Endothelial cell (in vitro differentiated cells): ENCODE measurements at regions not wholly inside any gene's neighbourhood (a gene's known extent, or its start where the extent isn't known, plus 50 kb on each side); places are given as distances from the start of the nearest gene placed in this dataset.

Experiments used
- DNase-seq: peaks from one replicate; pipeline ENCODE4 v3.0.0; 2021; ENCODE audit warnings: low spot score
- H3K27ac Mint-ChIP-seq: one replicate; pipeline ENCODE4 v1.8.0; 2021; ENCODE audit warnings: mixed read lengths, inconsistent platforms; ENCODE audit not compliant: unreplicated experiment
- H3K27me3 Mint-ChIP-seq: one replicate; pipeline ENCODE4 v1.8.0; 2021; ENCODE audit warnings: mild to moderate bottlenecking, moderate library complexity, mixed read lengths, inconsistent platforms; ENCODE audit not compliant: unreplicated experiment
- H3K36me3 Mint-ChIP-seq: one replicate; pipeline ENCODE4 v1.8.0; 2021; ENCODE audit warnings: mild to moderate bottlenecking, low read depth, mixed read lengths, inconsistent platforms; ENCODE audit not compliant: unreplicated experiment
- H3K4me1 Mint-ChIP-seq: one replicate; pipeline ENCODE4 v1.8.0; 2021; ENCODE audit warnings: mild to moderate bottlenecking, mixed read lengths, inconsistent platforms; ENCODE audit not compliant: unreplicated experiment
- H3K4me3 Mint-ChIP-seq: one replicate; pipeline ENCODE4 v1.8.0; 2021; ENCODE audit warnings: mild to moderate bottlenecking, mixed read lengths, inconsistent platforms; ENCODE audit not compliant: unreplicated experiment
- H3K9me3 Mint-ChIP-seq: one replicate; pipeline ENCODE4 v1.8.0; 2021; ENCODE audit warnings: mixed read lengths, inconsistent platforms; ENCODE audit not compliant: unreplicated experiment
- TF ChIP-seq, protein P1 (sequence below): fragments of 200-600 bp; sonication (generic); IDR thresholded peaks from one replicate; pipeline ENCODE4 v1.5.0; 2021; ENCODE audit warnings: antibody characterized with exemption; ENCODE audit not compliant: unreplicated experiment

DNA sequence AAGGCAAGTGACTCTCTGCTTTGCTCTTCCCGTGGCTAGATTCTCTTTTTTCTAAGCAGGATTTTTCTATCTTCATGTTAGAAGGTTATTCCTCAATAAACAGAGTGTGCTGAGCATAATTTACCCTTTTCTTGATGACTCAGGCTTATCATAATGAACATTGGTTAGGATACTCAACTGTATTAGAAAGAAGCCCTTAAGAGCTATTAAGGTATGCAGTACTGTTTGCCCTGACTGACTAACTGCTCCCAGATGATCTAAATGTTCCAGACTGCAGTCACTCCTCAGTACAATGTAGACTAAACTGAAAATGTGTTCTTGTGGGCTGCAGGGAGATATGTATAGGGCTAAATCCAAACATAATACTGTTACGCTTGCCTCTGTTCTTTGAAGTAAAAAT, 687.8 kb downstream of the NUP35 start:
- no peak overlapping the region for H3K4me3 Mint-ChIP-seq
- H3K36me3 Mint-ChIP-seq: no peaks in the 10 kb centered on the region
- H3K27ac Mint-ChIP-seq: no peak overlapping the region
- peaks cover 1% of the 10 kb centered on the region for H3K27me3 Mint-ChIP-seq
- no peaks in the 10 kb centered on the region for H3K9me3 Mint-ChIP-seq
- no peaks in the 10 kb centered on the region for H3K4me1 Mint-ChIP-seq
- DNase-seq: no peak
- TF ChIP-seq, protein P1, sequence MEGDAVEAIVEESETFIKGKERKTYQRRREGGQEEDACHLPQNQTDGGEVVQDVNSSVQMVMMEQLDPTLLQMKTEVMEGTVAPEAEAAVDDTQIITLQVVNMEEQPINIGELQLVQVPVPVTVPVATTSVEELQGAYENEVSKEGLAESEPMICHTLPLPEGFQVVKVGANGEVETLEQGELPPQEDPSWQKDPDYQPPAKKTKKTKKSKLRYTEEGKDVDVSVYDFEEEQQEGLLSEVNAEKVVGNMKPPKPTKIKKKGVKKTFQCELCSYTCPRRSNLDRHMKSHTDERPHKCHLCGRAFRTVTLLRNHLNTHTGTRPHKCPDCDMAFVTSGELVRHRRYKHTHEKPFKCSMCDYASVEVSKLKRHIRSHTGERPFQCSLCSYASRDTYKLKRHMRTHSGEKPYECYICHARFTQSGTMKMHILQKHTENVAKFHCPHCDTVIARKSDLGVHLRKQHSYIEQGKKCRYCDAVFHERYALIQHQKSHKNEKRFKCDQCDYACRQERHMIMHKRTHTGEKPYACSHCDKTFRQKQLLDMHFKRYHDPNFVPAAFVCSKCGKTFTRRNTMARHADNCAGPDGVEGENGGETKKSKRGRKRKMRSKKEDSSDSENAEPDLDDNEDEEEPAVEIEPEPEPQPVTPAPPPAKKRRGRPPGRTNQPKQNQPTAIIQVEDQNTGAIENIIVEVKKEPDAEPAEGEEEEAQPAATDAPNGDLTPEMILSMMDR: no peak

DNA sequence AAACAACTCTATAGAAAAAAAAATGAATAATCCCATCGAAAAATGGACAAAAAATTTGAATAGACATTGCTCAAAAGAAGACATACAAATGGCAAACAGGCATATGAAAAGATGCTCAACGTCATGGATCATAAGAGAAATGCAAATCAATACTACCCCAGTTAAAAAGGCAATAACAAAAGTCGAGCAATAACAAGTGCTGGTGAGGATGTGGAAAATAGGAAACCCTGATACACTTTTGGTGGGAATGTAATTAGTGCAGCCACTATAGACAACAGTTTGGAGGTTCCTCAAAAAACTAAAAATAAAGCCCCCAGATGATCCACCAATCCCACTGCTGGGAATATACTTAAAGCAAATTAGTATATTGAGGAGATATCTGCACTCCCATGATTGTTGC, 701.5 kb downstream of the NUP35 start:
- H3K27me3 Mint-ChIP-seq: no peaks in the 10 kb centered on the region
- DNase-seq: no peak
- H3K4me1 Mint-ChIP-seq: no peaks in the 10 kb centered on the region
- H3K27ac Mint-ChIP-seq: no peak overlapping the region
- peaks cover 3% of the 10 kb centered on the region for H3K9me3 Mint-ChIP-seq
- no peaks in the 10 kb centered on the region for H3K36me3 Mint-ChIP-seq
- H3K4me3 Mint-ChIP-seq: peak overlapping the region; percentile 32
- TF ChIP-seq, protein P1: no peak

DNA sequence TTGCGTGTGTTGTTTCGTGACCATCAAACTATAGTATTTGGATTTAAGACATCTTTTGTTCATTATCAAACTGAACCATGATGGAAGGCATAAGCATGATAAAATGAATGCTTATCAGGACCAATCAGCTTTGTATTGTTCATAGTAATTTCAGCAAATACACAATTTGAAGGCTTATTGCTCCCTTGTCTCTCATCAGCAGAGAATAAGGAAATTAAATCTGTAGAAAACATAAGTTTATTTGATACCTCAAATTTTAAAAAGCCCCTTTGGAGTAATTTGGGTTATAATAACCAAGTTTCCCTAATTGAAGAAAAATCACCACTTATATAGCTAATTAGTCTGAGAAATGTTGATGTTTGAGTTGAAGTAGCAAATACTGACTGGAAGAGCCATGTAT, 705.7 kb downstream of the NUP35 start:
- no peaks in the 10 kb centered on the region for H3K4me1 Mint-ChIP-seq
- no peaks in the 10 kb centered on the region for H3K36me3 Mint-ChIP-seq
- DNase-seq: no peak
- no peaks in the 10 kb centered on the region for H3K27me3 Mint-ChIP-seq
- H3K4me3 Mint-ChIP-seq: no peak overlapping the region
- H3K27ac Mint-ChIP-seq: no peak overlapping the region
- H3K9me3 Mint-ChIP-seq: peaks cover 3% of the 10 kb centered on the region
- TF ChIP-seq, protein P1: no peak

DNA sequence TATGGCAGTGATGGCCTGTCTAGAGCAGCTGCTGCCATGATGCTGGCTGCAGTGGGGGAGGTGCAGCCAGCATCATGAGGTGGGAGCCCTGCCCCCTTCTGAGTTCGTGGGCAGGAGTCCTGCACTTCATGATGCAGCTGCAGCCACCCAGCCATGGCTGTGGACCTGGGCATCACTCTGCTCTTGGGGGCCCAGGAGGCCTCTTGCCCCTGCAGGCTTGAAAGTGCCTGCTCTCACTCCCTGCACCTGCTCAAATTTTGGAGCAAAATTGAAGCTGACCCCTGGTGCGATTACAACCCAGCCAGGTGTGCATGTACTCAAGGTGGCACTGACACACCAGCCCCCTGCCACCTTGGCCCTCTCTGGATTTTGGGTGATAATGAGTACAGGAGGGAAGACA, 712.9 kb downstream of the NUP35 start:
- no peak overlapping the region for H3K4me3 Mint-ChIP-seq
- H3K27me3 Mint-ChIP-seq: peaks cover 4% of the 10 kb centered on the region
- H3K36me3 Mint-ChIP-seq: peaks cover 3% of the 10 kb centered on the region
- no peak overlapping the region for H3K27ac Mint-ChIP-seq
- no peak for DNase-seq
- H3K9me3 Mint-ChIP-seq: no peaks in the 10 kb centered on the region
- TF ChIP-seq, protein P1: no peak
- H3K4me1 Mint-ChIP-seq: no peaks in the 10 kb centered on the region

DNA sequence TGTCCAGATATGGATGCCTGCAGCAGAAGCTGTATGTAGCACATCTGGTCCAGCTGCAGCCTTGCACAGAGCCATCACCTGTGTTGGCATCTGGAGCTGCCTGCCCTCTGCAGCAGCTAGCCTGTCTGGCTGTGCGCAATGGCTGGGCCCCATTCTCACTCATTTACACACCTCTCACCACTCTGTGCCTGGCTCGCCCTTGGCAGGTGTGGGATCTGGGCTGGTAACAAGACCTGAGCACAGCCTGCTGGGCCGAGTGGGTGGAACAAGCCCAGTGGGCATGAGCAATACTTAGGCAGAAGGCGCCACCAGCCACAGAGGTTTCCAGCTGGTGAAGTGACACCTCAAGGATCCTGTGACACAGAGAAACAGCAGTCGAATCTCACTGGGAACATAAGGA, 714.1 kb downstream of the NUP35 start:
- H3K4me1 Mint-ChIP-seq: no peaks in the 10 kb centered on the region
- no peak for DNase-seq
- H3K27me3 Mint-ChIP-seq: peaks cover 4% of the 10 kb centered on the region
- no peak overlapping the region for H3K27ac Mint-ChIP-seq
- TF ChIP-seq, protein P1: no peak
- H3K9me3 Mint-ChIP-seq: no peaks in the 10 kb centered on the region
- H3K36me3 Mint-ChIP-seq: peaks cover 3% of the 10 kb centered on the region
- H3K4me3 Mint-ChIP-seq: no peak overlapping the region
